ENCODE measurements at regions not wholly inside any gene's neighbourhood (a gene's known extent, or its start where the extent isn't known, plus 50 kb on each side); places are given as distances from the start of the nearest gene placed in this dataset.

GRCh38 chr9:105067895-105068580 lies 140.1 kb upstream of the ABCA1 start:
- TF ChIP-seq CTCF (IDR thresholded peaks at IDR 0.05) = no peak
- no peak for TF ChIP-seq POLR2A (IDR thresholded peaks at IDR 0.05; ENCODE audit: low read depth)
- TF ChIP-seq POLR2AphosphoS5 (IDR thresholded peaks at IDR 0.05) = no peak

Data from esophagus muscularis mucosa (tissue), 3 donors.